Esophagus squamous epithelium (tissue), 4 donors: ENCODE measurements at regions not wholly inside any gene's neighbourhood (a gene's known extent, or its start where the extent isn't known, plus 50 kb on each side); places are given as distances from the start of the nearest gene placed in this dataset.

Experiments
- POLR2A ChIP-seq, 4 donors: fragments of 450-650 bp; IDR thresholded peaks; one replicate each; pipeline ENCODE4 v1.6.1; 2017; ENCODE audit warnings: antibody characterized with exemption in 4 of 4, mild to moderate bottlenecking in 4 of 4, moderate library complexity in 3 of 4
- TF ChIP-seq, protein P1 (sequence below), 6 experiments: fragments of 450-650 bp in 4 of 6; fragments of 200-600 bp in 2 of 6; sonication (generic) in 2 of 6; IDR thresholded peaks; one replicate each; pipeline ENCODE4 v1.5.1; 2016 to 2019; ENCODE audit warnings: antibody characterized with exemption in 6 of 6, mild to moderate bottlenecking in 4 of 6, moderate library complexity in 4 of 6

DNA sequence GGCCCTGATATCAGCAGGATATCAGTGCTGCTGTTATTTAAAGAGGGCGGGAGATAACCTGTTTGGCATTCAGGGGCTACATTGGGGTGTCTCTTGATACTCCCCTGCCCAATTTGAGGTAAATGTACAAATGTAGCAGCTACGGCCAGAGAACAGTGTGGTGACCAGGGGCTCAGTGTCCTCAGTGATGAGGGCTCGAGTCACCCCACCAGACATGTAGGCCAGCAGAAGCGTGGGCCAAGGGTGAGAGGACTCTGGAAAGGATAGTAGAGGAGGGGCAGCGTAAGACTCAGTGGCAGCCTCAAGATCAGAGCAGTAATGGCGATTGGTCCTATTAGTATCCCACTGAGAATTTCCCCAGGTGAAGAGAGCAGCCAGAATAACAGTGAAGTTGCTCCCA lies 108.4 kb downstream of the XCL2 start:
- TF ChIP-seq, protein P1, sequence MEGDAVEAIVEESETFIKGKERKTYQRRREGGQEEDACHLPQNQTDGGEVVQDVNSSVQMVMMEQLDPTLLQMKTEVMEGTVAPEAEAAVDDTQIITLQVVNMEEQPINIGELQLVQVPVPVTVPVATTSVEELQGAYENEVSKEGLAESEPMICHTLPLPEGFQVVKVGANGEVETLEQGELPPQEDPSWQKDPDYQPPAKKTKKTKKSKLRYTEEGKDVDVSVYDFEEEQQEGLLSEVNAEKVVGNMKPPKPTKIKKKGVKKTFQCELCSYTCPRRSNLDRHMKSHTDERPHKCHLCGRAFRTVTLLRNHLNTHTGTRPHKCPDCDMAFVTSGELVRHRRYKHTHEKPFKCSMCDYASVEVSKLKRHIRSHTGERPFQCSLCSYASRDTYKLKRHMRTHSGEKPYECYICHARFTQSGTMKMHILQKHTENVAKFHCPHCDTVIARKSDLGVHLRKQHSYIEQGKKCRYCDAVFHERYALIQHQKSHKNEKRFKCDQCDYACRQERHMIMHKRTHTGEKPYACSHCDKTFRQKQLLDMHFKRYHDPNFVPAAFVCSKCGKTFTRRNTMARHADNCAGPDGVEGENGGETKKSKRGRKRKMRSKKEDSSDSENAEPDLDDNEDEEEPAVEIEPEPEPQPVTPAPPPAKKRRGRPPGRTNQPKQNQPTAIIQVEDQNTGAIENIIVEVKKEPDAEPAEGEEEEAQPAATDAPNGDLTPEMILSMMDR (IDR thresholded peaks at IDR 0.05) = no peak
- TF ChIP-seq POLR2A (IDR thresholded peaks at IDR 0.05) = no peak
